Erythroblast (primary cell): ENCODE measurements at regions not wholly inside any gene's neighbourhood (a gene's known extent, or its start where the extent isn't known, plus 50 kb on each side); places are given as distances from the start of the nearest gene placed in this dataset.

Source experiments
- DNase-seq, 2 experiments: peaks; one replicate each; lab custom pipeline; 2025; lab: John Stamatoyannopoulos, UW
- GATA1 ChIP-seq: IDR thresholded peaks from 2 replicates; pipeline ENCODE4 v1.6.1; 2011; ENCODE audit warnings: low read depth, mild to moderate bottlenecking, control low read depth, low read length, moderate library complexity
- POLR2A ChIP-seq: IDR thresholded peaks from 2 replicates; pipeline ENCODE4 v1.6.1; 2011; ENCODE audit warnings: mild to moderate bottlenecking, low read length

GRCh38 chr13:76225815-76226489, 589.8 kb downstream of the LMO7 start:
- TF ChIP-seq GATA1 (no peak), POLR2A (no peak)
- DNase-seq: no peak

GRCh38 chr13:76223999-76224398, 587.9 kb downstream of the LMO7 start:
- TF ChIP-seq POLR2A (no peak), GATA1 (no peak)
- DNase-seq: no peak

- no peak for TF ChIP-seq POLR2A
- no peak for TF ChIP-seq GATA1
- peak in 1 of 2 experiments; percentile 1 for DNase-seq
Observed at GRCh38 chr13:76223565-76223964, 587.4 kb downstream of the LMO7 start.

GRCh38 chr13:76222511-76222910, 586.4 kb downstream of the LMO7 start:
- no peak for TF ChIP-seq POLR2A
- TF ChIP-seq GATA1: no peak
- no peak for DNase-seq

GRCh38 chr13:76216729-76217128, 580.6 kb downstream of the LMO7 start:
- DNase-seq: no peak
- no peak for TF ChIP-seq POLR2A
- TF ChIP-seq GATA1: no peak

GRCh38 chr13:76214001-76214400, 577.9 kb downstream of the LMO7 start:
- no peak for TF ChIP-seq POLR2A
- no peak for TF ChIP-seq GATA1
- no peak for DNase-seq

GRCh38 chr13:76213423-76213904, 577.3 kb downstream of the LMO7 start:
- DNase-seq: no peak
- TF ChIP-seq POLR2A: no peak
- no peak for TF ChIP-seq GATA1

- TF ChIP-seq POLR2A: no peak
- TF ChIP-seq GATA1: no peak
- DNase-seq: peak in 1 of 2 experiments; percentile 1
Observed at GRCh38 chr13:76210262-76210661, 574.1 kb downstream of the LMO7 start.

- TF ChIP-seq POLR2A: no peak
- no peak for DNase-seq
Observed at GRCh38 chr13:76198568-76199163, 562.5 kb downstream of the LMO7 start.

GRCh38 chr13:76189882-76190519, 553.9 kb downstream of the LMO7 start:
- no peak for DNase-seq
- TF ChIP-seq GATA1 (no peak), POLR2A (no peak)

GRCh38 chr13:76175961-76176725, 540.0 kb downstream of the LMO7 start:
- TF ChIP-seq GATA1 (no peak), POLR2A (no peak)
- no peak for DNase-seq

- no peak for DNase-seq
- TF ChIP-seq POLR2A (no peak), GATA1 (no peak)
Observed at GRCh38 chr13:76168661-76169060, 532.5 kb downstream of the LMO7 start.

- no peak for TF ChIP-seq POLR2A
- no peak for TF ChIP-seq GATA1
- no peak for DNase-seq
Observed at GRCh38 chr13:76164290-76164689, 528.2 kb downstream of the LMO7 start.

- no peak for DNase-seq
- TF ChIP-seq GATA1 (no peak), POLR2A (no peak)
Observed at GRCh38 chr13:76163761-76164160, 527.6 kb downstream of the LMO7 start.
